ENCODE measurements at regions not wholly inside any gene's neighbourhood (a gene's known extent, or its start where the extent isn't known, plus 50 kb on each side); places are given as distances from the start of the nearest gene placed in this dataset.

GRCh38 chrX:118286066-118286762 is 59.7 kb upstream of the WDR44 start (continued):
- TF ChIP-seq CHD7 (IDR thresholded peaks at IDR 0.05; ENCODE audit: insufficient replicate concordance, low read length) = no peak
- no peak for TF ChIP-seq SAP30 (IDR thresholded peaks at IDR 0.05; ENCODE audit: insufficient read depth, insufficient replicate concordance, low read length)
- TF ChIP-seq HDAC6 (IDR thresholded peaks at IDR 0.05; ENCODE audit: low read depth, low read length) = no peak
- no peak for TF ChIP-seq CBX8 (IDR thresholded peaks at IDR 0.05; ENCODE audit: borderline replicate concordance, low read depth, low read length)
- TF ChIP-seq GABPA (IDR thresholded peaks at IDR 0.05; ENCODE audit: borderline replicate concordance, insufficient read depth, low read length) = no peak
- no peak for TF ChIP-seq TCF12 (IDR thresholded peaks at IDR 0.05; ENCODE audit: low read depth, low read length)
- no peak for TF ChIP-seq TAF7 (optimal IDR thresholded peaks at IDR 0.05; ENCODE audit: borderline replicate concordance, low read depth, low read length)
- no peak for TF ChIP-seq CTCF (IDR thresholded peaks at IDR 0.05; ENCODE audit: control extremely low read depth in 1 of 3, insufficient read depth in 1 of 3, low read depth in 1 of 3, low read length in 3 of 3)

Data from H1 (cell line).